ENCODE measurements at regions not wholly inside any gene's neighbourhood (a gene's known extent, or its start where the extent isn't known, plus 50 kb on each side); places are given as distances from the start of the nearest gene placed in this dataset.

- Histone ChIP-seq H3K27me3 (replicated peaks in 1 of 4; ENCODE audit: control extremely low read depth in 1 of 4, control insufficient read depth in 3 of 4, insufficient read depth in 4 of 4, low read length in 3 of 4) (no peaks in the 10 kb centered on the region), H3K9ac (ENCODE audit: low read length) (no peak overlapping the region), H3K79me2 (ENCODE audit: control insufficient read depth, insufficient read depth, low read length) (no peaks in the 10 kb centered on the region), H3K4me3 (ENCODE audit: control extremely low read depth in 1 of 5, extremely low read depth in 1 of 5, insufficient read depth in 1 of 5, low read depth in 2 of 5, low read length in 4 of 5) (no peak overlapping the region), H3K36me3 (replicated peaks in 1 of 2; ENCODE audit: control extremely low read depth in 1 of 2, control insufficient read depth in 1 of 2, extremely low read depth in 1 of 2, insufficient read depth in 2 of 2, low read length in 1 of 2) (no peaks in the 10 kb centered on the region), H3K9me3 (ENCODE audit: control extremely low read depth in 1 of 3, control insufficient read depth in 2 of 3, insufficient read depth in 1 of 3, low read length in 2 of 3) (peaks cover 0 to 12% (median 0%) of the 10 kb centered on the region in 3 donors), H3K27ac (ENCODE audit: low read length in 2 of 2) (no peak overlapping the region), H3K4me2 (replicated peaks; ENCODE audit: low read depth, low read length, poor library complexity, severe bottlenecking) (no peak overlapping the region), H4K20me1 (ENCODE audit: control insufficient read depth, insufficient read depth, low read length, poor library complexity, severe bottlenecking) (no peaks in the 10 kb centered on the region), H2AFZ (ENCODE audit: insufficient read depth, low read depth, low read length, poor library complexity, severe bottlenecking) (no peak overlapping the region), H3K4me1 (ENCODE audit: control insufficient read depth in 2 of 2, insufficient read depth in 2 of 2, low read length in 2 of 2) (no peaks in the 10 kb centered on the region)
- Mint-ChIP-seq H3K4me3 (no peak overlapping the region), H3K27ac (no peak overlapping the region), H3K9me3 (ENCODE audit: insufficient read depth) (peaks cover 3% of the 10 kb centered on the region), H3K4me1 (no peaks in the 10 kb centered on the region), H3K27me3 (peaks cover 2% of the 10 kb centered on the region)
- POLR2A ChIA-PET, result no interaction called here
- ATAC-seq (ENCODE audit: low read depth), result no peak
- intact Hi-C loops (cut with micrococcal nuclease), result no loop called here
- no peak for DNase-seq
- TF ChIP-seq EZH2 (IDR thresholded peaks at IDR 0.05; ENCODE audit: borderline replicate concordance, insufficient read depth, low read depth, low read length, poor library complexity, severe bottlenecking), result no peak
- TF ChIP-seq, protein P1, sequence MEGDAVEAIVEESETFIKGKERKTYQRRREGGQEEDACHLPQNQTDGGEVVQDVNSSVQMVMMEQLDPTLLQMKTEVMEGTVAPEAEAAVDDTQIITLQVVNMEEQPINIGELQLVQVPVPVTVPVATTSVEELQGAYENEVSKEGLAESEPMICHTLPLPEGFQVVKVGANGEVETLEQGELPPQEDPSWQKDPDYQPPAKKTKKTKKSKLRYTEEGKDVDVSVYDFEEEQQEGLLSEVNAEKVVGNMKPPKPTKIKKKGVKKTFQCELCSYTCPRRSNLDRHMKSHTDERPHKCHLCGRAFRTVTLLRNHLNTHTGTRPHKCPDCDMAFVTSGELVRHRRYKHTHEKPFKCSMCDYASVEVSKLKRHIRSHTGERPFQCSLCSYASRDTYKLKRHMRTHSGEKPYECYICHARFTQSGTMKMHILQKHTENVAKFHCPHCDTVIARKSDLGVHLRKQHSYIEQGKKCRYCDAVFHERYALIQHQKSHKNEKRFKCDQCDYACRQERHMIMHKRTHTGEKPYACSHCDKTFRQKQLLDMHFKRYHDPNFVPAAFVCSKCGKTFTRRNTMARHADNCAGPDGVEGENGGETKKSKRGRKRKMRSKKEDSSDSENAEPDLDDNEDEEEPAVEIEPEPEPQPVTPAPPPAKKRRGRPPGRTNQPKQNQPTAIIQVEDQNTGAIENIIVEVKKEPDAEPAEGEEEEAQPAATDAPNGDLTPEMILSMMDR (IDR thresholded peaks at IDR 0.05), result no peak
- CTCF ChIA-PET, result no interaction called here
- WGBS (ENCODE audit: insufficient coverage), result 49% methylated on average over 5 of the region's 9 CpGs
Measured at GRCh38 chr10:121310151-121310711, 288.0 kb downstream of the FGFR2 start.

GRCh38 chr10:121311812-121312443 is 286.3 kb downstream of the FGFR2 start:
- ATAC-seq (ENCODE audit: low read depth) (no peak), DNase-seq (no peak)
- Histone ChIP-seq H3K27ac (ENCODE audit: low read length in 2 of 2) (no peak overlapping the region), H3K9me3 (ENCODE audit: control extremely low read depth in 1 of 3, control insufficient read depth in 2 of 3, insufficient read depth in 1 of 3, low read length in 2 of 3) (peaks cover 0 to 11% (median 0%) of the 10 kb centered on the region in 3 donors), H2AFZ (ENCODE audit: insufficient read depth, low read depth, low read length, poor library complexity, severe bottlenecking) (no peak overlapping the region), H3K4me3 (ENCODE audit: control extremely low read depth in 1 of 5, extremely low read depth in 1 of 5, insufficient read depth in 1 of 5, low read depth in 2 of 5, low read length in 4 of 5) (no peak overlapping the region), H4K20me1 (ENCODE audit: control insufficient read depth, insufficient read depth, low read length, poor library complexity, severe bottlenecking) (no peaks in the 10 kb centered on the region), H3K27me3 (replicated peaks in 1 of 4; ENCODE audit: control extremely low read depth in 1 of 4, control insufficient read depth in 3 of 4, insufficient read depth in 4 of 4, low read length in 3 of 4) (no peaks in the 10 kb centered on the region), H3K4me1 (ENCODE audit: control insufficient read depth in 2 of 2, insufficient read depth in 2 of 2, low read length in 2 of 2) (no peaks in the 10 kb centered on the region), H3K4me2 (replicated peaks; ENCODE audit: low read depth, low read length, poor library complexity, severe bottlenecking) (no peak overlapping the region), H3K36me3 (replicated peaks in 1 of 2; ENCODE audit: control extremely low read depth in 1 of 2, control insufficient read depth in 1 of 2, extremely low read depth in 1 of 2, insufficient read depth in 2 of 2, low read length in 1 of 2) (no peaks in the 10 kb centered on the region), H3K9ac (ENCODE audit: low read length) (no peak overlapping the region), H3K79me2 (ENCODE audit: control insufficient read depth, insufficient read depth, low read length) (no peaks in the 10 kb centered on the region)
- Mint-ChIP-seq H3K4me1 (no peaks in the 10 kb centered on the region), H3K27me3 (peaks cover 2% of the 10 kb centered on the region), H3K9me3 (ENCODE audit: insufficient read depth) (peaks cover 6% of the 10 kb centered on the region), H3K27ac (no peak overlapping the region), H3K4me3 (no peak overlapping the region)
- intact Hi-C loops (cut with micrococcal nuclease), result no loop called here
- WGBS (ENCODE audit: insufficient coverage), result 100% methylated on average over 3 of the region's 7 CpGs
- POLR2A ChIA-PET, result no interaction called here
- TF ChIP-seq, protein P1 (IDR thresholded peaks at IDR 0.05), result no peak
- TF ChIP-seq EZH2 (IDR thresholded peaks at IDR 0.05; ENCODE audit: borderline replicate concordance, insufficient read depth, low read depth, low read length, poor library complexity, severe bottlenecking), result no peak
- CTCF ChIA-PET, result no interaction called here

Data from B cell (primary cell).